ENCODE measurements at regions not wholly inside any gene's neighbourhood (a gene's known extent, or its start where the extent isn't known, plus 50 kb on each side); places are given as distances from the start of the nearest gene placed in this dataset.

DNA sequence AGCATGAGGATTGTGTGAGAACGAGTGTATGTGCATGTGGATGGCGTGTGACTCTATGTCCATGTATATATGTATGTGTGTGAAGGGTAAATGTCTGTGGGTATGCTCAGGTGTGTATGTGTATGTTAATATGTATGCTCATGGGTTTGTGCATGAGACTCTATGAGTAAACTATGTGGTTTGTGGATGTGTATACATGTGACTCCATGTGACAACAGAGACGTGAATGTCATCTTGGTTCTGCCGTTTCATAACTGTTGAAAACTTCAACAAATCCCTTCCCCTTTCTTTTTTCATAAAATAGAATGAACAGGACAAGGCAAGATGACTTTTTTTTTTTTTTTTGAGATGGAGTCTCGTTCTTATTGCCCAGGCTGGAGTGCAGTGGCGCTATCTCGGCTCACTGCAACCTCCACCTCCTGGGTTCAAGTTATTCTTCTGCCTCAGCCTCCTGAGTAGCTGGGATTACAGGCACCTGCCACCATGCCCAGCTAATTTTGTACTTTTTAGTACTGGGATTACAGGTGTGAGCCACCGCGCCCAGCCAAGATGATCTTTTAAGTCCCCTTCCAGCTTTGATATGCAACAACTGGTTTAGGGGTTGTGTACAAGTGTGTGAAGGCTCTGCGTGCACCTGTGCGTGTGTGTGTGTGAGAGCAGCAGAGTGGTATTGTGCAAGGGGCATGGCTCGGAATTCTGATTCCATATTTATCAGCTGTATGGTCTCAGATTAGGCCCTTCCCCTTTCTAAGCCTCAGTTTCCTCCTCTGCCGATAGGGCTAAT, 106.3 kb downstream of the EBNA1BP2 start:
- no peak for DNase-seq (ENCODE audit: low read depth)

GRCh38 chr1:43065191-43065590, 106.5 kb upstream of the SLC2A1 start:
- no peak for DNase-seq (ENCODE audit: low read depth)

- no peak for DNase-seq (ENCODE audit: low read depth)
Measured at GRCh38 chr1:43063394-43064219, 104.9 kb upstream of the SLC2A1 start.

DNA sequence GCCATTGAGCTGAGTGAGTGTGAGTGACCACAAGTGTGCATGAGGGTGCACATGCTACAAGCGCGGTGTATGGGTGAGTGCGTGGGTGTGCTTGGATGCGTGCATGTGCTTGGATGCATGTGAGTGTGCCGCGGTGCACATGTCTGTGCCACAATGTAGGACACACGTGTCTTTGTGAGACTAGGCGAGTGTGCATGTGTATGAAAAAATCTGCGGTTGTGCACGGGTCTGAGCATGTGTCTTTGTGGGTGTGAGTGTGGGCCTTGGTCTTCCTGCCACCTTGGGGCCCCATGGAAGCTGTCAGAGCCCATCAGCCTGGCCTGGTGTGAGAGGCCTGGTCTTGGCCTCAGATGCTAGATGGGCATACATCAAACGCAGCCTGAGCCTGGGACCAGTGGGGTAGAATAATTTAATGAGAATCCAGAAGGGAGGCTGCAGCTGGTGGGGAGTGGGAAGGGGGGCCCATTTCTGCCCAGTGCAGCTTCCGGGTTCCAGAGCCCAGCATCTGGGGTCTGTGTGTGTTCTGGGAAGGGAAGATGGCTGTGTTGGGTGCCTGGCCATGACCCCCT, 103.9 kb upstream of the SLC2A1 start:
- no peak for DNase-seq (ENCODE audit: low read depth)

- no peak for DNase-seq (ENCODE audit: low read depth)
Measured at GRCh38 chr1:43061757-43062156, 103.1 kb upstream of the SLC2A1 start.

GRCh38 chr1:43059640-43060574, 101.2 kb upstream of the SLC2A1 start:
- no peak for DNase-seq (ENCODE audit: low read depth)

DNA sequence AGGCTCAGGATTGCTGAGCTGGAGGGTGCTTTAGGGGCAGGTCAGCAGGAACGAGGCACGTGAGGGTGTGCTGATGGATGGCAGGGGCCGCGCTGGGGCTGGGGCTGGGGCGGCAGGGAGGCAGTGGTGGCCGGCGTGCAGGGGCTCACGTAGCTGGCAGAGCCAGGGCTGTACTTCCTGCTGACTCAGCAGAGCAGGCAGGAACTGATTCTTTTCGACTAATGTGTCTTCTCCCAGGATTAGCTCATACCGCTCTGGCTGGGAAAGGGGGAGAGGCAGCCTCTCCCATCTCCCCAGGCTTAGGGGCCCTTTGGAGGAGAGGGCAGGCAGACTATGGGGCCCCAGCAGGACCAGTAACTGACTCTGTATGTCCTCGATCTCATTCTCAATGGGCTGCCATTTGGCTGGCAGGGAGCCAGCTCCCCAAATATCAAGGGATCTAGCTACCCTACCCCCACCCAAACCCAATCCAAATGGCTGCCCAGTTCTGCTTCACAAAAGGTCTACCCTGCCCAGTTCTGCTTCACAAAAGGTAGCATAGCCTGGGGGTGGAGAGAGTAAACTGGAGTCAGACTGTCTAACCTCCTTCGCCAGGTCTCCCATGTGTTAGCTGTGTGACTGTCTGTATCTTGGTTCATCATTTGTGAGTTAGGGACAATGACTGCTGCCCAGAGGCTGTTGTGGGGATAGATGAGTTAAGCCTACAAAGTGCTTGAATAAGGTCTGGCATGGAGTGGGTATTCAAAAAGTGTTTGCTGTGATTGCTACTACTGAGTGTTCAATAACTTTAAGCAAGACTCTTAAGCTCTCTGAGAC, 100.1 kb upstream of the SLC2A1 start:
- peak; percentile 66 for DNase-seq (ENCODE audit: low read depth)

DNA sequence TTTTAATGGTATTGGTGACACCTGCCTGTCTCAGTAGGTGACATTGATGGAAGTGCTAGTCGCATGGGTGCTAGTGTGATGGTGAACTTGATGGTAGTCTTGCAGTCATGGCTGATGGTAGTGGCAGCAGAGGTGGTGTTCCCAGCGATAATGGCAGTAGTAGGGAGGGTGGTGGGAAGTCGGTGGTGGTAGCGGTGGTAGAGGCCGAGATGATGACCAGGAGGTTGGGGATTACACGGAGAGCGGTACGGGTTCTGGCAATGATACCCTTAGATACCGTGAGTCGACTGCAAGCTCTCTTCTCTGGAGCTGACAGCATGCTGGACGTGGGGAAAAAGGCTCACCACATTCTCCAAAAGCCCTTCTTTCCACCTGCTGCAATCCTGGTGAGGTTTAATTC, 99.4 kb upstream of the SLC2A1 start:
- no peak for DNase-seq (ENCODE audit: low read depth)

- DNase-seq (ENCODE audit: low read depth): no peak
Measured at GRCh38 chr1:43057567-43057966, 98.9 kb upstream of the SLC2A1 start.

- no peak for DNase-seq (ENCODE audit: low read depth)
Measured at GRCh38 chr1:43056981-43057391, 98.3 kb upstream of the SLC2A1 start.

DNA sequence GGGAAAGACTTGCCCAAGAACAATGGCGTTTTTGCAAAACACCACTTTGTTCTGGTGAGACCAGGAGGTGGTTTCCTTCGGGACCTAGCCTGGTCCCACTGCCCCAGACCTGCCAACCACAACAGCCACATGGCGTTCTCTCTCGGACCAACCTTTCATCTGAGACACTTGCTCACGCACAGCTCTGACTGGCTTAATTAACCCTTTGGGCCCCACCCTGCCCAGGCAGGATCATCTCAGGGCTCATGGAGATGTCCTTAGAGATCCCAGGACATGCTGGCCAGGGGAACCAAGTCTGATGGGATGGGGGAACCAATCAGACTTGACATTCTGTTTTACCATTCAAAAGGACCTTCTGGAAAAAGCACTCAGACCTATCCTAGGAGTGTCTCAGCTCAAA, 97.8 kb upstream of the SLC2A1 start:
- DNase-seq (ENCODE audit: low read depth): no peak

DNA sequence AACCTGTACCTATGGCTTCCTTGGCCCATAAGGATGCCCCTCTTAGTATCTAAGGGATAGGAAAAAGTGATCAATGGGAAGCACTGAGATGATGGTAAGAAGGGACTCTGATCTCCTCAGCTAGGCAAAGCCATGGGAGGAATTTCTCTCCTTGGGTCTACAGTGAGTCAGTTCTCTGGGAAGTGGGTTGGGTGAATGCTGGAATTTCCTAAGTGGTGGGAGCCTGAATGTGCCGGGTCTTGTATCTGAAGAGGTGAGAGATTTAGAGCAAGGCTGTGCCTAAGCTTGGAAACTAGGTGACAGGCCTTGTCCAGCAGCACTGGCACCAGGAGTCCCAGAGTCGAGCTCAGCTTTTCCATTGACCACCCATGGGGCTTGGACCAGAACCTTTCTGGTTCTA, 96.3 kb upstream of the SLC2A1 start:
- peak; percentile 59 for DNase-seq (ENCODE audit: low read depth)

GRCh38 chr1:43052786-43053439, 94.2 kb upstream of the SLC2A1 start:
- DNase-seq (ENCODE audit: low read depth): no peak

GRCh38 chr1:43052322-43052721, 93.7 kb upstream of the SLC2A1 start:
- no peak for DNase-seq (ENCODE audit: low read depth)

DNA sequence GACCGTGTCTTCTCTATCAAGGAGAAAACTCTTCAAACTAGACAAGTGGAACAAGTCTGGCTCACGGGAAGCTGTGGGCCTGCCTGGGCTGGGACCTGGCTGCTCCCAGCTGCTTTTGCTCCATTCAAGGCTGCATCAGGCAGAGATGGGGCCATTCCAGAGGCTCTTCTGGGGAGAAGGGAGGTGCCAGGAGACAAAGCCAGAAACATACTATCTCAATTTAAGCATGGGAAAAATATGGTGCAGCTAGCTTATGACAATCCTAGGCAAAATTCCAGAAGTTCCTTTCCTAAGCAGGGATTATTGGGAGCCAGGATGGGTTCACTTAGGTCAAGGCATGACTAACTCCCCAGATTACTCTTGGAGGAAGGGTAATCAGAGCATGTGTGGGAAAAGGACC, 90.8 kb upstream of the SLC2A1 start:
- no peak for DNase-seq (ENCODE audit: low read depth)

DNA sequence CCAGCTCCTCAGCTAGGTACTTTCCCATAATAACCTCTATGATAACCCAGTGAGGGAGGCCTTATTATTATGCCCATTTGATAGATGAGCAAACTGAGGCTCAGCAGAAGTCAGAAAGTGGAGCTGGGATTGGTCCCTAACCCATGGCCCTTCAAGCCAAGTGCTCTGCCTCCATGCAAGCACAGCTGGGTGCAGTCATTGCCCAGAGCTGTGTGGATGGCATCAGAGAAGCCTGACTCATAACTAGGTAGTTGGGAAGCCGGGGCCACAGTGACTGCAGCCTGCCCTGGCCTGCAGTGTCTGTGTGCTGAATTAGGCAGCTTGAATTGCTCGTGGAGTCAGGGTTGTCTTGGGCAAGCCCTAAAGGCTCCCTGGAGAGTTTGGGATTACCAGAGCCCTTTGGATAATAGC, 89.9 kb upstream of the SLC2A1 start:
- peak; percentile 37 for DNase-seq (ENCODE audit: low read depth)

DNA sequence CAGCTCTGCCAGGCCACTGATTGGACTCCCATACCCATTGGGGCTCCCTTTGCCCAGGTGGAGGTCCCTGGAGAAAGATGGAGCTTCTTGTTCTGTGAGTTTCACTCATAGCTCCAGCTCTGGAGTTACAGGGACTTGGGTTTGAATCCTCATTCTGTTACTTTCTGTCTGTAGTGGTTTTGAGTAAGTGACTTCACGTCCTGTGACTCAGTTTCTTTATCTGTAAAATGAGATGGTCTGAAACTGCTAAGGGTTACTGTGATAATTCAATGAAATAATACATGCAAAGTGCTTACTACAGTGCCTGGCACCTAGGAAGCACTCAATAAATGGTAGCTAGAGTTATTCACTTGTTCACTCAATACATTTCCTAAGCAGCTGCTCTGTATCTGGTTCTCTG, 88.5 kb upstream of the SLC2A1 start:
- no peak for DNase-seq (ENCODE audit: low read depth)

DNA sequence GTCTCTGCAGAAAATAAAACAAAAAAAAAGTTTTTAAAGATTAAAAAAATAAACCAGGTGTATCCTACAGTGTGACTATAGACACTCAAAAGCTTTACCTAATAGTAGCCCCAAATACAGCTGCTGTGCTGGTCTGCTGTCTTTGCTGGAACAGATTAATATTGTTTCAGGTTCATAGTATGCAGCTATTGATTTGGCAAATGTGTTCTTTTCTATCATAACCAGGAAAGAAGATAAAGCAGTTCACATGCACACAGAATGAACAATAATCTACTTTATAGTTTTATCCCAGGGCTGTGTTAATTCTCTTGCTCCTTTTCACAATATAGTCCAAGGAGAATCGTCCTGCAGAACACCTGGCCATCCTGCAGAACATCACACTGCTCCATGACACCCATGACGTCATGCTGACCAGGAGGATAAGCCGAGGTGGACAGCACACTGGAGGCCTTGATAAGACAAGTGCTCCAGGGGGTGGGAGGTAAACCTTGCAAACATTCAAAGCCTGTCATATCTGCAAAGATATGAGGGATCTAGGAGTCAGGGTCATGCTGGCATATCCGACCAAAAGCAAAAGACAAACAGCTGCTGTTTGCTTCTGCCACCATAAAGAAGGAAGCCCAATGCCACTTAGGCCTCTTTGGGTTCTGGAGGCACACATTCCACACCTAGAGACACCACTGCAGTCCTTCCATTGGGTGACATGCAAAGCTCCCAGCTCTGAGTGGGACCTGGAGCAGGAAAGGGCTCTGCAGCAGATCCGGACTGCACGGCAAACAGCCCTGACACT, 86.1 kb upstream of the SLC2A1 start:
- DNase-seq (ENCODE audit: low read depth): no peak

- no peak for DNase-seq (ENCODE audit: low read depth)
Measured at GRCh38 chr1:43043695-43044094, 85.0 kb upstream of the SLC2A1 start.

Measured in renal cortical epithelial cell (primary cell).